NCI-H2029 (cell line): ENCODE measurements at regions not wholly inside any gene's neighbourhood (a gene's known extent, or its start where the extent isn't known, plus 50 kb on each side); places are given as distances from the start of the nearest gene placed in this dataset.
"Not testable (repeated sequence)": the region's sequence is repeated elsewhere in the genome, so short reads cannot be mapped to it uniquely, and the experiment has no call there.

Source experiments
- DNase-seq: peaks from one replicate; lab custom pipeline; 2025; lab: John Stamatoyannopoulos, UW

GRCh38 chr12:75702477-75703093 lies 191.2 kb upstream of the KRR1 start:
- no peak for DNase-seq

- no peak for DNase-seq
These were observed 190.4 kb upstream of the KRR1 start for GRCh38 chr12:75701859-75702258.

GRCh38 chr12:75699728-75700496 lies 188.5 kb upstream of the KRR1 start:
- peak; percentile 81 for DNase-seq

- no peak for DNase-seq
These were observed 187.8 kb upstream of the KRR1 start for GRCh38 chr12:75699251-75699650.

- no peak for DNase-seq
These were observed 186.6 kb upstream of the KRR1 start for GRCh38 chr12:75698052-75698451.

GRCh38 chr12:75695926-75696325 lies 184.5 kb upstream of the KRR1 start:
- DNase-seq, result no peak

GRCh38 chr12:75694534-75695268 lies 183.3 kb upstream of the KRR1 start:
- no peak for DNase-seq

- no peak for DNase-seq
These were observed 181.5 kb upstream of the KRR1 start for GRCh38 chr12:75692876-75693275.

- no peak for DNase-seq
These were observed 179.0 kb upstream of the KRR1 start for GRCh38 chr12:75690296-75690955.

GRCh38 chr12:75686233-75686632 lies 174.8 kb upstream of the KRR1 start:
- DNase-seq, result not testable (repeated sequence)

- DNase-seq, result no peak
These were observed 174.3 kb upstream of the KRR1 start for GRCh38 chr12:75685617-75686225.

GRCh38 chr12:75684678-75685616 lies 173.5 kb upstream of the KRR1 start:
- no peak for DNase-seq

- not testable (repeated sequence) for DNase-seq
These were observed 172.7 kb upstream of the KRR1 start for GRCh38 chr12:75683995-75684586.

- no peak for DNase-seq
These were observed 171.8 kb upstream of the KRR1 start for GRCh38 chr12:75683220-75683619.

GRCh38 chr12:75677522-75677921 lies 166.1 kb upstream of the KRR1 start:
- no peak for DNase-seq

GRCh38 chr12:75674393-75674792 lies 163.0 kb upstream of the KRR1 start:
- DNase-seq, result no peak

- no peak for DNase-seq
These were observed 160.8 kb upstream of the KRR1 start for GRCh38 chr12:75672200-75672599.

- DNase-seq, result no peak
These were observed 158.8 kb upstream of the KRR1 start for GRCh38 chr12:75670216-75670615.

GRCh38 chr12:75666939-75667334 lies 155.5 kb upstream of the KRR1 start:
- DNase-seq, result no peak

- no peak for DNase-seq
These were observed 154.9 kb upstream of the KRR1 start for GRCh38 chr12:75666126-75666938.
